Neural progenitor cell (in vitro differentiated cells): ENCODE measurements at regions not wholly inside any gene's neighbourhood (a gene's known extent, or its start where the extent isn't known, plus 50 kb on each side); places are given as distances from the start of the nearest gene placed in this dataset.

Source experiments
- DNase-seq: peaks from one replicate; pipeline ENCODE4 v3.0.0-alpha.2; 2016; ENCODE audit warnings: low spot score
- H2AFZ ChIP-seq: fragments of 200-600 bp; sonication (generic); replicated peaks from 2 replicates; pipeline ENCODE4 v1.6.1; 2016; ENCODE audit warnings: antibody characterized with exemption
- H3F3A ChIP-seq: fragments of 200-600 bp; sonication (generic); 2 replicates; pipeline ENCODE4 v1.6.1; 2016; ENCODE audit warnings: antibody characterized with exemption, low read depth
- H3K27ac ChIP-seq: fragments of 200-600 bp; sonication (generic); 2 replicates; pipeline ENCODE4 v1.5.1; 2016; ENCODE audit warnings: mild to moderate bottlenecking
- H3K27me3 ChIP-seq: fragments of 200-600 bp; sonication (generic); 2 replicates; pipeline ENCODE4 v1.6.1; 2016; ENCODE audit warnings: mild to moderate bottlenecking, moderate library complexity
- H3K36me3 ChIP-seq: fragments of 200-600 bp; sonication (generic); 2 replicates; pipeline ENCODE4 v1.5.1; 2016
- H3K4me1 ChIP-seq: fragments of 200-600 bp; sonication (generic); 2 replicates; pipeline ENCODE4 v1.6.1; 2016; ENCODE audit warnings: mixed run types
- H3K4me2 ChIP-seq: fragments of 200-600 bp; sonication (generic); 2 replicates; pipeline ENCODE4 v1.6.1; 2016
- H3K4me3 ChIP-seq: fragments of 200-600 bp; sonication (generic); 2 replicates; pipeline ENCODE4 v1.5.1; 2016
- H3K79me2 ChIP-seq: fragments of 200-600 bp; sonication (generic); 2 replicates; pipeline ENCODE4 v1.6.1; 2016; ENCODE audit warnings: low read depth
- H3K9ac ChIP-seq: fragments of 200-600 bp; sonication (generic); 2 replicates; pipeline ENCODE4 v1.6.1; 2016
- H3K9me3 ChIP-seq: fragments of 200-600 bp; sonication (generic); 2 replicates; pipeline ENCODE4 v1.5.1; 2016; ENCODE audit warnings: low read depth
- H4K20me1 ChIP-seq: fragments of 200-600 bp; sonication (generic); 2 replicates; pipeline ENCODE4 v1.6.1; 2016; ENCODE audit warnings: low read depth
- H3K27ac Mint-ChIP-seq: 3 replicates; pipeline ENCODE4 v1.8.0; 2021; ENCODE audit warnings: mixed read lengths
- H3K27me3 Mint-ChIP-seq: 2 replicates; pipeline ENCODE4 v1.8.0; 2022; ENCODE audit warnings: low read depth, mild to moderate bottlenecking, inconsistent platforms, moderate library complexity, mixed read lengths; ENCODE audit not compliant: insufficient read depth
- H3K36me3 Mint-ChIP-seq: 3 replicates; pipeline ENCODE4 v1.8.0; 2021; ENCODE audit warnings: mixed read lengths
- H3K4me1 Mint-ChIP-seq: 3 replicates; pipeline ENCODE4 v1.8.0; 2021; ENCODE audit warnings: mixed read lengths
- H3K4me3 Mint-ChIP-seq: 3 replicates; pipeline ENCODE4 v1.8.0; 2021; ENCODE audit warnings: mild to moderate bottlenecking, moderate library complexity, mixed read lengths
- H3K9me3 Mint-ChIP-seq: 3 replicates; pipeline ENCODE4 v1.8.0; 2020; ENCODE audit warnings: mixed read lengths
- CTCF ChIP-seq: fragments of 200-600 bp; sonication (generic); IDR thresholded peaks from 2 replicates; pipeline ENCODE4 v1.5.1; 2017; ENCODE audit warnings: antibody characterized with exemption, mild to moderate bottlenecking
- EZH2 ChIP-seq: fragments of 200-600 bp; sonication (generic); IDR thresholded peaks from 2 replicates; pipeline ENCODE4 v1.6.1; 2017; ENCODE audit warnings: antibody characterized with exemption, mild to moderate bottlenecking, moderate library complexity
- EZH2phosphoT487 ChIP-seq: fragments of 200-600 bp; sonication (generic); IDR thresholded peaks from 2 replicates; pipeline ENCODE4 v1.6.1; 2017; ENCODE audit warnings: antibody characterized with exemption

DNA sequence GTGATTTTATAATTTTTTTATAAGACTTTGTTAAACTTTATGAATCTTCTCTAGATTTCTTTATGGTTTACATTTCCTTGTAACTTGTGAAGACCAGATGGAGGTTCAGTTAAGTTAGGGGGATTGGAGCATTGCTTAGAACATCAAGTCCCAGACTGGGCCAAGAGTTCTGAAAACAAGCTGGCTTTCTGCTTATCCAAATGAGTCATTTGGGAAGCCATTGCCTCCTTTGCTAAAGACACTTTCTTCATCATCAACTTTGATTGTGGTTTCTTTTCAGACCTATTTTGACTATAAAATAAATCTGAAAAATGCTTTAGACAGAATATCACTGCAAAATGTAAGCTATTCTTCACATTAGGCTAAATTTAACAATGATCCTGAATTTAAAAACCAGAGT is 446.8 kb downstream of the USP25 start:
- TF ChIP-seq CTCF (no peak), EZH2 (no peak), EZH2phosphoT487 (no peak)
- H3K9me3 Mint-ChIP-seq: peaks cover 3% of the 10 kb centered on the region
- H3K9ac ChIP-seq: no peak overlapping the region
- peaks cover 3% of the 10 kb centered on the region for H3K36me3 Mint-ChIP-seq
- no peaks in the 10 kb centered on the region for H3K9me3 ChIP-seq
- no peaks in the 10 kb centered on the region for H3F3A ChIP-seq
- H3K4me3 Mint-ChIP-seq: no peak overlapping the region
- H3K36me3 ChIP-seq: no peaks in the 10 kb centered on the region
- no peak overlapping the region for H3K4me2 ChIP-seq
- DNase-seq: no peak
- no peak overlapping the region for H3K27ac ChIP-seq
- no peaks in the 10 kb centered on the region for H3K79me2 ChIP-seq
- H3K4me3 ChIP-seq: no peak overlapping the region
- no peaks in the 10 kb centered on the region for H4K20me1 ChIP-seq
- H3K27me3 Mint-ChIP-seq: no peaks in the 10 kb centered on the region
- no peaks in the 10 kb centered on the region for H3K4me1 ChIP-seq
- H3K4me1 Mint-ChIP-seq: peaks cover 20% of the 10 kb centered on the region
- no peak overlapping the region for H3K27ac Mint-ChIP-seq
- H3K27me3 ChIP-seq: no peaks in the 10 kb centered on the region
- no peak overlapping the region for H2AFZ ChIP-seq

- Histone ChIP-seq H3K4me3 (no peak overlapping the region), H3K4me2 (no peak overlapping the region), H3K36me3 (no peaks in the 10 kb centered on the region), H3K27ac (no peak overlapping the region), H4K20me1 (no peaks in the 10 kb centered on the region), H3K27me3 (no peaks in the 10 kb centered on the region), H3K79me2 (no peaks in the 10 kb centered on the region), H2AFZ (no peak overlapping the region), H3K9me3 (no peaks in the 10 kb centered on the region), H3F3A (no peaks in the 10 kb centered on the region), H3K9ac (no peak overlapping the region), H3K4me1 (no peaks in the 10 kb centered on the region)
- Mint-ChIP-seq H3K9me3 (peaks cover 2% of the 10 kb centered on the region), H3K4me1 (peaks cover 20% of the 10 kb centered on the region), H3K36me3 (peaks cover 2% of the 10 kb centered on the region), H3K27ac (no peak overlapping the region), H3K27me3 (no peaks in the 10 kb centered on the region), H3K4me3 (no peak overlapping the region)
- TF ChIP-seq CTCF (no peak), EZH2 (no peak), EZH2phosphoT487 (no peak)
- no peak for DNase-seq
These were observed 447.8 kb downstream of the USP25 start for GRCh38 chr21:16177532-16177931.

DNA sequence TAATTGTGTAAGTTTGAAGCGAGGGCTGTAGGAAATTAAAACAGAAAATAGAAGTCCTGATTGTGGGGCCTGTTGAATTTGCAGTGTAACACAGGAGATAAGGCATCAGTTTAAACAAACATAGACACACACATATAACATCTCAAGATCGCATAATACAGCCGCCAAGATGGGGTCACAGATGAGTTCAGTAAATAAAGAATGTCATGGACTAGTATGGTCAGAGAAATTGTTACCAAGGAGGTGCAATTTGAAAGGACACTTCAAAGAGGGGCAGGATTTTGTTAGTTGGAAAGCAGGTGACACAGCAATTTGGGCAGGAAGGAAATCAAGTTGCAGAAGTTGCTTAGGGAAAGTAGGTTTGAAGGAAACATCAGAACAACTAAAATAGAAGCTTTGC is 450.0 kb downstream of the USP25 start:
- Histone ChIP-seq H3K4me1 (no peaks in the 10 kb centered on the region), H3K9ac (no peak overlapping the region), H3K79me2 (no peaks in the 10 kb centered on the region), H3K4me2 (no peak overlapping the region), H3K27me3 (no peaks in the 10 kb centered on the region), H3K36me3 (no peaks in the 10 kb centered on the region), H3K27ac (no peak overlapping the region), H2AFZ (peak overlapping the region; percentile 7), H3K9me3 (no peaks in the 10 kb centered on the region), H3K4me3 (no peak overlapping the region), H4K20me1 (no peaks in the 10 kb centered on the region), H3F3A (no peaks in the 10 kb centered on the region)
- H3K36me3 Mint-ChIP-seq: no peaks in the 10 kb centered on the region
- peaks cover 2% of the 10 kb centered on the region for H3K27me3 Mint-ChIP-seq
- no peaks in the 10 kb centered on the region for H3K9me3 Mint-ChIP-seq
- no peak overlapping the region for H3K4me3 Mint-ChIP-seq
- DNase-seq: no peak
- peaks cover 32% of the 10 kb centered on the region for H3K4me1 Mint-ChIP-seq
- no peak for TF ChIP-seq EZH2phosphoT487
- no peak for TF ChIP-seq EZH2
- no peak for TF ChIP-seq CTCF
- H3K27ac Mint-ChIP-seq: peak overlapping the region; percentile 8
